ENCODE measurements at regions not wholly inside any gene's neighbourhood (a gene's known extent, or its start where the extent isn't known, plus 50 kb on each side); places are given as distances from the start of the nearest gene placed in this dataset.

DNA sequence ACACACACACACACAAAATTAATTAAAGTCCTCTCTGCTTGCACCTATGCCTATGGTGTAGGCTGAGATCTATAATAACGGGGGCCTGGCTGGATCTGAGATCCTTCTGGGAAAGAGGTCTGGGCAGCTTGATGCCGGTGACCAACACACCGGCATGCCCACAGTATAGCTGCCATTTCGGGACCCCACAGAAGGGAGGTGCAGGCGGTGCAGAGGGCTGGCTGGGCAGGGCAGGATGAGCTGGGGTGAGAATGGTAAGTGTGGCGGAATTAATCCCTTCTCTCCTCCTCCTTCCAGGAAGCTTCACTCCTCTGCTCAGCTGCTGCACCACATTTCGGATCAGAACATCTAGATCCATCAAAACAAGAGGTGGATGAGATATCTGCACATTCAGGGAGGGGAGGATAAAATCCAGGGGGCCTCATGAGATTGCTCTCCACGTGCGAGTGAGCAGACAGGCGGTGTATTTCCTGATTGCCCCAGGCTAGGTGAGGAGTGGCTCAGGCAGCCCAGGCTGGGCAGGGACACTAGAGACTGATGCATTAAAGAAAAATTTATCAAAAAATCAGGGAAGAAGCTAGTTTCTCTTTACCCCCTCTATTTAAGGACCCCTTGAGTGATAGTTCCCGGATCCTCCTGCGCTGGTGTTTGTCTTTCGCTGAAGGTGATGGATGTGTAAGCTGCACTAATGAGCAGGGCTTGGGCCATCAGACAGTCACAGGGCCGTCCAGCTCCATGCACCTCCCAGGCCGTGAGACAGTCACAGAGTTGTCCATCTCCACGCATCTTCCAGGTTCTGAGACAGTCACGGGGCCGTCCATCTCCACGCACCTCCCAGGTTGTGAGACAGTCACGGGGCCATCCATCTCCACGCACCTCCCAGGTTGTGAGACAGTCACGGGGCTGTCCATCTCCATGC is 449.9 kb downstream of the PTPRU start:
- Histone ChIP-seq H3K27ac (no peak overlapping the region), H3K9me3 (no peaks in the 10 kb centered on the region)
- WGBS, 5 donors, result 73 to 84% (median 80%) methylated on average over 19 to 22 of the region's 22 CpGs

DNA sequence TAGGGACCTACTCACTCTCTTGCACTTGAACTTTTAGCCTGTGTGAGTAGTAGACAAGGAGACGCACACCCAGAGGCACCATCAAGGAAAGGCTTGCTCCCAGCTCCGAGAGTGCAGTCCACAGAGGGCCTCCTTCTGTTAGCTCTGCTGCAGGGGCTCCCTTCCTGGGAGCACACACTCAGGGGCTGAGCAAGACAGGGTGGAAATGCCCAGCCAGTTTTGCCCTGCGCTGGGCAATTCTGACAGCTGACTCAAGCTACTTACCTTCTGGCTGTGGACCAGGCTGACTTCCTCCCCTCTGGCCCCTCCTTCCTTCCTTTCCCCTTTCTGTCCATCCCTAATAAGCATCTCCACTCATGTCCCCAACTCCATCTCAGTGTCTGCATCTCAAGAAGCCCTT is 449.1 kb downstream of the PTPRU start:
- Histone ChIP-seq H3K4me3 (no peak overlapping the region), H3K27me3 (replicated peaks in 1 of 7) (peaks cover 0 to 58% (median 0%) of the 10 kb centered on the region in 7 donors), H3K4me1 (peaks cover 0 to 26% (median 5%) of the 10 kb centered on the region in 6 donors), H3K36me3 (no peaks in the 10 kb centered on the region), H3K27ac (no peak overlapping the region), H3K9me3 (no peaks in the 10 kb centered on the region)
- TF ChIP-seq, protein P1, sequence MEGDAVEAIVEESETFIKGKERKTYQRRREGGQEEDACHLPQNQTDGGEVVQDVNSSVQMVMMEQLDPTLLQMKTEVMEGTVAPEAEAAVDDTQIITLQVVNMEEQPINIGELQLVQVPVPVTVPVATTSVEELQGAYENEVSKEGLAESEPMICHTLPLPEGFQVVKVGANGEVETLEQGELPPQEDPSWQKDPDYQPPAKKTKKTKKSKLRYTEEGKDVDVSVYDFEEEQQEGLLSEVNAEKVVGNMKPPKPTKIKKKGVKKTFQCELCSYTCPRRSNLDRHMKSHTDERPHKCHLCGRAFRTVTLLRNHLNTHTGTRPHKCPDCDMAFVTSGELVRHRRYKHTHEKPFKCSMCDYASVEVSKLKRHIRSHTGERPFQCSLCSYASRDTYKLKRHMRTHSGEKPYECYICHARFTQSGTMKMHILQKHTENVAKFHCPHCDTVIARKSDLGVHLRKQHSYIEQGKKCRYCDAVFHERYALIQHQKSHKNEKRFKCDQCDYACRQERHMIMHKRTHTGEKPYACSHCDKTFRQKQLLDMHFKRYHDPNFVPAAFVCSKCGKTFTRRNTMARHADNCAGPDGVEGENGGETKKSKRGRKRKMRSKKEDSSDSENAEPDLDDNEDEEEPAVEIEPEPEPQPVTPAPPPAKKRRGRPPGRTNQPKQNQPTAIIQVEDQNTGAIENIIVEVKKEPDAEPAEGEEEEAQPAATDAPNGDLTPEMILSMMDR (IDR thresholded peaks at IDR 0.05 in 8 of 11, conservative IDR thresholded peaks at IDR 0.05 in 3 of 11), result no peak
- TF ChIP-seq POLR2AphosphoS5 (IDR thresholded peaks at IDR 0.05) (no peak), POLR2A (IDR thresholded peaks at IDR 0.05) (no peak)
- no peak for DNase-seq
- intact Hi-C loops (cut with DNase I; ENCODE audit: low total_unique reads), result no loop called here
- WGBS, 5 donors, result 53 to 74% (median 67%) methylated on average over 1 to 3 of the region's 3 CpGs

More for the DNA sequence above, 449.9 kb downstream of the PTPRU start:
- no peak for TF ChIP-seq POLR2A (IDR thresholded peaks at IDR 0.05)
- TF ChIP-seq, protein P1 (IDR thresholded peaks at IDR 0.05 in 8 of 11, conservative IDR thresholded peaks at IDR 0.05 in 3 of 11), result no peak
- TF ChIP-seq POLR2AphosphoS5 (IDR thresholded peaks at IDR 0.05), result no peak
- intact Hi-C loops (cut with DNase I; ENCODE audit: low total_unique reads), result no loop called here
- Histone ChIP-seq H3K4me1 (peaks cover 0 to 26% (median 5%) of the 10 kb centered on the region in 6 donors), H3K27me3 (replicated peaks in 1 of 7) (peaks cover 0 to 61% (median 0%) of the 10 kb centered on the region in 7 donors), H3K36me3 (no peaks in the 10 kb centered on the region), H3K4me3 (no peak overlapping the region)
- DNase-seq, result no peak

DNA sequence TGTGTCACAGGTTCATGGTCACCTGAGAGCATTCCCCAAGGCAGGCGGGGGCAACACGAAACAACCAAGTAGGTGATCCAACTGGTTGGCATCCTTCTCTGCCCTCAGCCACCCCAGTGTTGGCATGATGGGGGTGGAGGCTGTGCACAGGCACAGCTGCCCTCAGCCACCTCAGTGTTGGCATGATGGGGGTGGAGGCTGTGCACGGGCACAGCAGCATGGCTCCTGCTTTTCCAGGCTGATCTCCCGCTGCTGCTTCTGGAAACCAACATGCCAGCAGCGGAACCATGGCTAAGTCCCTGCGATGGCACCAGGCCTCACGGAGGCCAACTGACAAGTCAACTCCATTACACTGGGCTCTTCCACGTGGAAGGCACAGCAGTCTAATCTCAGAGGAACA is 447.8 kb downstream of the PTPRU start:
- H3K27ac ChIP-seq, result no peak overlapping the region
- H3K4me1 ChIP-seq, result peaks cover 0 to 16% (median 2%) of the 10 kb centered on the region in 6 donors
- intact Hi-C loops (cut with DNase I; ENCODE audit: low total_unique reads), result no loop called here
- H3K27me3 ChIP-seq (replicated peaks in 1 of 7), result peaks cover 0 to 45% (median 0%) of the 10 kb centered on the region in 7 donors
- H3K9me3 ChIP-seq, result no peaks in the 10 kb centered on the region
- no peak for DNase-seq
- no peaks in the 10 kb centered on the region for H3K36me3 ChIP-seq
- TF ChIP-seq POLR2AphosphoS5 (IDR thresholded peaks at IDR 0.05), result no peak
- TF ChIP-seq, protein P1 (IDR thresholded peaks at IDR 0.05 in 8 of 11, conservative IDR thresholded peaks at IDR 0.05 in 3 of 11), result no peak
- TF ChIP-seq POLR2A (IDR thresholded peaks at IDR 0.05), result no peak
- 76 to 90% (median 84%) methylated on average over 5 to 8 of the region's 8 CpGs for WGBS, 5 donors
- no peak overlapping the region for H3K4me3 ChIP-seq

DNA sequence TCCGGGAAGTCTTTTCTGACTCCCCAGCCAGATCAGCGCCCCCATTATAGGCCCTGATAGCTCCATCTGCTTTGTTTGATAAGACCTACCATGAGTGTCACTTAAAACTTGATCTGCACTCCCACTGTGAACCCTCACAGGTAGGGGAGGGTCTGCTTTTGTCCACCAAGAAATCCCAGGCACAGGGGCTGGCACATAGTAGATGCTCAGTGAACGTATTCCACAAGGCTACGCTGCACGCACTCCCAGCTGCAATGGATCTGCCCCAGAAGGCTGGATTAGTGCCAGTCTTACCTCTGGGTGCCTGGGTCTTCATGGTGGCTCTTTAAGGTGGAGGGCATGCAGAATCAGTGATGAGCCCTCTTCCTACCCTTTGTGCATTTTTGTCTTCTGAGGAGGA is 447.1 kb downstream of the PTPRU start:
- no peak for DNase-seq
- peaks cover 0 to 39% (median 0%) of the 10 kb centered on the region in 7 donors for H3K27me3 ChIP-seq (replicated peaks in 1 of 7)
- WGBS, 5 donors, result 92 to 94% (median 93%) methylated on average over 4 to 5 of the region's 5 CpGs
- H3K36me3 ChIP-seq, result no peaks in the 10 kb centered on the region
- intact Hi-C loops (cut with DNase I; ENCODE audit: low total_unique reads), result no loop called here
- H3K4me1 ChIP-seq, result peaks cover 0 to 10% (median 0%) of the 10 kb centered on the region in 6 donors
- H3K9me3 ChIP-seq, result no peaks in the 10 kb centered on the region
- H3K27ac ChIP-seq, result no peak overlapping the region
- no peak overlapping the region for H3K4me3 ChIP-seq
- TF ChIP-seq, protein P1 (IDR thresholded peaks at IDR 0.05 in 8 of 11, conservative IDR thresholded peaks at IDR 0.05 in 3 of 11), result no peak
- TF ChIP-seq POLR2A (IDR thresholded peaks at IDR 0.05), result no peak
- no peak for TF ChIP-seq POLR2AphosphoS5 (IDR thresholded peaks at IDR 0.05)

All from spleen (tissue), 11 donors.